NOMO-1 treated with dmso at 0.1 percent for 144 hours (cell line): ENCODE measurements at regions not wholly inside any gene's neighbourhood (a gene's known extent, or its start where the extent isn't known, plus 50 kb on each side); places are given as distances from the start of the nearest gene placed in this dataset.

Source experiments
- DNase-seq: peaks from one replicate; lab custom pipeline; 2025; ENCODE audit not compliant: unreplicated experiment; lab: John Stamatoyannopoulos, UW

DNA sequence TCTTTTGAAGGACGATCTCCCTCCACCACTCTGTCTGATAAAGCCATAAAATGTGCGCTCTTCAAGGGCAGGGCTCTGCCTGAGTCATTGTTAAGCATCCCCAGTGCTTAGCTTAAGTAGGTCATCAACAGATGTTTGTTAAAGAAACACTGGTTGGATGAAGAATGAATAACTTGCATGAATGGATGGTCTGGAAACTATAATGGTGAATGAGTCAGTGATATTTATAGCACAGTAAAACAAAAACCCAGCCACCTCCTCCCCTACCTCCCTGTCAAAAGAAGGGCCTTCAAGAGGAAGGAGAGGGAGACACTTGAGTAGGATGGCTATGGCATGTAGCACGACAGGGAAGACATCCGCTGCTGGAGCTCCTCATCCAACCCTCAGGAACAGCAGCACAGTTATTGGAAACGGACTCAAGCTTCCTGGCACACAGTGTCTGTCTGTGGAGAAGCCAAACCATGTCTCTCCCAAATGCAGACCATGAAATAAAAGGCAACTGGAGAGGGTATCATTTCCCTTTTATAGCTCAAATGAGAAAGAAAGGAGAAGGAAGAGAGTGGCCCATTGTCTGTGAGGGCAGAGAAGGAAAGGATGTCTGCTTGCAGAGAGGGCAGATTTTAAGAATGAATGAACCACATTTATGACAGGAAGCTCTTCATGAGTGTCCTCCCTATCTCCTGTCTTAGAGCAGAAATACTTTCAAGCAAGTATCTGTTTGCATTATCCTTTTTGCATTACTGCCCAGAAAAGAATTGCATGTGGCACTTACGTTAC, 183.5 kb upstream of the UBL3 start:
- DNase-seq: peak; percentile 18

DNA sequence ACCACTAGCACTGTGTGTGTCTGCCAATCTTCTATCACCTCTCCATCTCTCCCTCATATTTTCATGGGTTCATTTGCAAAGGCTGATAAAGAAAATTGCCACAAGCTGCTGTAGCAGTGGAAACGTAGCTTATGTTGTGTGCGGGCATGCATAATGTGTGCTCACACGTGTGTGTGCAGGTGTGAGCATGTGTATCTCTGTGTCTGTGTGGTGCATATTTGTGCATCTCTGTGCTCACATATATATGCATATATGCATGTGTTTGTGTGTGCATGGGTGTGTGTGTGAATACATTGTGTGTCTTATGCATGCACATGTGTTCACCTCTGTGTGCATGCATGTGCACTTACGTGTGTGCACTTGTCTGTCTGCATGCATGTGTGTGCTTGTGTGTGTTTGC, 181.8 kb upstream of the UBL3 start:
- no peak for DNase-seq

DNA sequence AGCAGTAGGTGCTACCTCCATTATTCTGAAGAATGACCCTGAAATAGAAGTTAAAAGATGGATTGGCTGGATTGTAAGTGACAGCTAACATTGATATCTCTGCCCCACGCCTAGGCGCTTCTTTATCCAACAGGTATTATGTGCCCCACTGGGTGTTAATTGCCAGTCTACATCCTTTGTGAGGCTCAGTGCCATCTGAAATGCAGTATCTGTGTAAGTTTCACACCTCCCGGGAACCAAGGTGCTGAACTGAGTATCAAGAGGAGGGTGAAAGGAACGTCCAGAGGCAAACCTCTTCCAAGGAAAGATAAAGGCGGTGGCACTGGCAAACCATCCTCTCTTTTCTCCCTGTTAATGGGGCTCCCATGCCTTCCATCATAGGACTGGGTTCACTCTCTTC, 181.1 kb upstream of the UBL3 start:
- DNase-seq: no peak

DNA sequence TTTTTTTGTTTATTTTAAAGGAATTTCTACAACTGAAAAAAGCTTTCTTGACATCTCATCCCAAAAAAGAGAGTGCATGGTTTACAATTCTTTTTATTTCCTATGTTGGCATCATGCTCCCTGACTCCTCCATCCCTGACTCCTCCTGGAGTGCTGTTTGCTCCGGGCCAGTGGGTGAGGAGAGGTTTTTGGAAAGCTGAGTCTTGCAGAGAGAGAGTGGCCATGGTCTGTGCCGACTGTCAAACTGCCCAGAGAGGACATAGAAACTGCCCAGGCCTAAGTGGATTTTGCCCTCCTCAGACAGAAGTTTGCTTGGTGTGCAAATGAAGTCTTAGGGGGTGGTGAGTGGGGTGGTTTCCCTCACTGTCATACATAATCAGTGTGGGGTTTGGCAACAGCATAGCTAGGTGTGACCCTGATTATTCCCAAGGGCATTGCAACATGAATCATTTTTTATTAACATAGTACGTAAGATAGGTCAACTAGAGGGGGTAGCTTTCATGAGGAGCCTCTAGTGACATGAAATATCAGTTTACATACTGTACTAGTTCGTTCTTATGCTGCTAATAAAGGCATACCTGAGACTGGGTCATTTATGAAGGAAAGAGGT, 179.8 kb upstream of the UBL3 start:
- no peak for DNase-seq

DNA sequence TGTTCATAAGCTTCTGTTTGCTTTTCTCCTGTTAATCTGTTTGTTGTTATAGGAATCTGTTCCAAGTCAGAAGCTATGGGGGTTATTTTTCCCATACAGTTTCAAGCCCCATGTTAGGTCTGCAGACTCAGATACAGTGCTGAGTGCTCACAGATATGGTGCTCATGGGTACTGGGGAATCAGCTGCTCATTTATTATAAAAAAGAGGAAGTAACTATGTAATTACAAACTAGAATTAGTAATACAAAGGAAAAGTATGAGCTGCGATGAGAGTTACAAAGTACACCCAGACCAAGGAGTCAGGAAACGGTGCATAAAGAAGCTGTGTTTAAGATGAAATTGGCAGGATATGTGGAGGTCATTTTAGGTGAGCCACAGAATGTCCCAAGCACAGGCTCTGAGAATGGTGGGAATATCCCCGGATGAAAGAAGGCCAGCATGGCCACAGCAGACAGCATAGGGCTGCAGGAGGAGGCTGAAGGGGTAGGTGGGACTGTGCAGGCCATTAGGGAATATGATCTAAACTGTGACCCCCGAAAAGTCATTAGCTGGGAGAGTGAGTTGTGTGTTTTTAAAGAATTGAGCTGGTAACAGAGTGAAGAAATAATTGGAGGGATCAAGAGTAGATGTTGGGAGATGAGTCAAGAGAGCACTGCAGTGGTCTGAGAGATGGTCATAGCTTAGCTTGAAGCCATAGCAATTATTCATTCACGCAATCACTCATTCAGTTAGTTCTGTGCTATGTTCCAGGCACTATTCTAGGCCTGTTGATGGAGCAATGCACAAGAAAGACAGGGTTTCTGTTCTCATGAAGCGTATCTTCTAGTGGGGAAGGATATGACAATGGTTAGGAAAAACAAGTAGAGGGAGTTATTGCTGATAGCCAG, 177.4 kb upstream of the UBL3 start:
- no peak for DNase-seq

DNA sequence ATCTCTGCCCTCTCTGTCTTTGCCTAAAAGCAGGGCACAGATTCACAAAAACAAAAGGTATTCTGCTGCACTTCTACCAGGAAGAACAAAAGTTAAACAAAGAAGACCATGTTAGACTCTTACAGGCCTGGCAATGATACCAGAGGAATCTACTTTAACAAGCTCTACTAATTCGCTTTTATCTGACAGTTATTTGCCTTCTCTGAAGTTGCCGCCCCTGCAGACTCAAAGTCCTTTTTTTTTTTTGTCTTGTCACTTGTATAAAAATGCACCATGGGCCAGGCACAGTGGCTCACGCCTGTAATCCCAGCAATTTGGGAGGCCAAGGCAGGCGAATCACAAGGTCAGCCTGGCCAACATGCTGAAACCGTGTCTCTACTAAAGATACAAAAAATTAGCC, 176.5 kb upstream of the UBL3 start:
- no peak for DNase-seq

DNA sequence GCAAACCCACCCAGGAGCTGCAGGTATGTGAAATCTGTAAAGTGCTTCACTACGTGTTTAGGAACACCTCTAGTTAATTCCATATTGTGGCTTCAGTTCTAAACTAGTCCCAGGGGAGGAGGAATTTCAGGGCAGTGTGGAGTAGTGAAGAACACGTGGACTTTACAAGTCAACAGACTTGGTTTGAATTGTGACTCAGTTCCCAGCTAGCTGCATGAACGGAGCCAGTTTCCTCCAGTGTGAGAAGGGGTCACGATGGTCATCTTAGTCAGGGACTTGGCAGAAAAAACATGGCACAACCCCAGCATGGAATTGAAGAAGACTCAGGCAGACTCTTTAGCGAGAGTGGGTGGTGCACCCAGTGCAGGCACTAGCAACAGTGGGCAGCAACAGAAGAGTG, 175.7 kb upstream of the UBL3 start:
- DNase-seq: no peak

DNA sequence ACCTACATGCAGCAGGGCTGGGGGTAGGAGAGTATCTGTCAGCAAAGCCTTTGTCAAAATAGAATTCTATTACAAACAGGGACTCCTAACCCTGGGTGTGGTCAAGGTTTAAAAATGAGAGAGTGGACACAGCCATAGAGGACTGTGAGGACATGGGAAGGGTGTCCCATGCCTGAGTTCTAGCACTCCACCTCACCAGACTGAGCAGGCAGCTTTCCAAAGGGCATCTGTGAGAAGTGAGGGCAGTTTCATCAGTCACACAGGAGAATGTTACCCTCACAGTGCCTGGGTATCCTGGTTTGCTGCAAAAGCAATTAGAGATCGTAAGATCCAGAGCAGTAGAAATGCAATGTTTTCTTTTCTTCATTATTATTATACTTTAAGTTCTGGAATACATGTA, 174.9 kb upstream of the UBL3 start:
- no peak for DNase-seq

DNA sequence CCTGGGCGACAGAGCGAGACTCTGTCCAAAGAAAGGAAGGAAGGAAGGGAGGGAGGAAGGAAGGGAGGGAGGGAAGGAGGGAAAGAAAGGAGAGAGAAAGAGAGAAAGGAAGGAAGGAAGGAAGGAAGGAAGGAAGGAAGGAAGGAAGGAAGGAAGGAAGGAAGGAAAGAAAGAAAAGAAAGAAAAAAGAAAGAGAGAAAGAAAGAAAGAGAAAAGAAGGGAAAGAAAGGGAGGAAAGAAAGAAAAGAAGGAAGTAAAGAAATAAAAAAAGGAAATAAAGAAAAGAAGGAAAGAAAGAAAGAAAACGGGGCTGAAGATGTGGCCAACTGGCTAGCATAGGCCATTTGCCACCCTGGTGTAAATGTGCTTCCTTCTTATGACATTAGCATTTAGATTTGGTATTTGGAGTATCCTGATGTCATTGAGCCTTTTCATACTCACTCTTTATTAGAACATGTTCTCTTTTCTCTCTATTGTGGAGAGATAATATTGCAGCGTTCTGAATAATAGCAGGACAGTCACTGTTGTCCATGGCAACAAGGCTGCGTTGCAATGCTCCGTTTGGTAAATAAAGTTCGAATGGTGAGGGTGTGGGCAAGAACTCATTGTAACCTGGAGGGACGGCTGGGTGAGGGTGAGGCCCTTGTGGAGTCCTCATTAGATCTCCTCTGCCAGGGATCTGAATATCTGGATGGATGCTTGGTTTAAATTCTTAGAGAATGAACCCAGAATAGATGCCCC, 173.9 kb upstream of the UBL3 start:
- DNase-seq: no peak

DNA sequence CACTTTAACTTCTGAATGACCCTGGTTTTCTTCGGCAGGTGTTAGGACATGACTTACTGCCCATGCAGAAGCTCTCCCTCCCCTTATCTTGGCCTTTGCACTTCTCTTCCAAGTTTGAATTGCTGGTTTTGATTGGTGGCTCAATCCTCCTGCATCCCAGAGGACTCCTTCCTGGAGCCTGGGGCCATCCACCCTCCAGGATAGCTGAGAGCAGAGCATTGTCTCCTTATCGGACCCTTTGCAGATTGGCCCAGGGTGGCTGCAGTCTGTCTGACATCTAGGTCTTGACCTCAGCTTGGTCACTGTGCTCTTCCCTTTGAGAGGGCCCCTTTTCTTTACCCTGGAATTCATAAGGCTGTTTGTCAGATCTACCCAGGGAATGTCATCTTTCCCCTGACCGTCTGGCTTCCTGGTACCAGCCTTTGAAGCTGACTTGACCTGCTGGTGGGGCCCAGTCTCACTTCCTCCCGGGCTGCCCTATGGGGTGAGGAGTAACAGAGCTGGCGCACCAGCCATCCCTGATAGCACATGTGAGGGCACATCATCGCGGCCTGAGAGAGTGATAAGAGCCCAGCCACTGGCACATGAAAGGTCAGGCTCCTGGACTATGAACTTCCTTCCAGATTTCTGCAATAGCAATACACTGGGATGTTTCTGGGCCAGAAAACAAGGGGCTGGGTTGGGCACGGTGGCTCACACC, 172.9 kb upstream of the UBL3 start:
- DNase-seq: no peak

DNA sequence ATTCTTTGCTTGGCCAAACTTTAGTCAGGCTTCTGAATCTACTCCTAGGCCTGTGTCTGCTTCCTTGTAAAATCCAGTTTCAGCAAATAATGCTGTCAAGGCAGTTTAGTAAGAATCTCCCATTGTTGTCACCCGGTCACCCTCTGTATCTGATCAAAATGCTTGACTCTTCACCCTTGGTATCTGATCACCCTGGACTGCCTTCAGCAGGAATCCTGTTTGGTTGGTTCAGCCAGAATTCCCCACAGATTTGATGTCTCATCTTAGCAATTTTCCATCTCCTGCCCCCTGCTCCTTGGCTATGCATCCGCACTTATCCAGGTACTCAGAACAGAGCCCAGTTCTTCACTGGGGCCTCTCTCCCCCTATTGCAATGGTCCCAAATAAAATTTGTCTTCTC, 172.4 kb upstream of the UBL3 start:
- no peak for DNase-seq

DNA sequence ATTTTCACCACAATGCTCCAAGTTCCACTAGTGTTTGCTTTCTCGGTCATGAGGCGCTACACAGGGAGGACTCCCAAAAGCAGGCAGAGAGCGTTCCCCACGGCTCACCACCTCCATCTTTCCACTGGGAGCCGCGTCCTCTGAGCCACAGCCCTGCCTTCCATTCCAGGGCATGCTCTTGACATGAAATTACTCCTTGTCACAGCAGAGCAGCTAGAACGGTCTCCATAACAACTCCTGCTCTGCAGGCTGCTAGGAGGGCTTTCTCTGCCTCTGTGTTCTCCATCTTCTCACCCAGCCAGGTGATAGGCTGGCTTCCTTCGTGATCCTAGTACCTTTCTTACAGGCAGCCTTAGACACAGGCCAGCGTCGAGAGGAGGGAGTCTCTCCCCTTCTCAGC, 171.8 kb upstream of the UBL3 start:
- no peak for DNase-seq

DNA sequence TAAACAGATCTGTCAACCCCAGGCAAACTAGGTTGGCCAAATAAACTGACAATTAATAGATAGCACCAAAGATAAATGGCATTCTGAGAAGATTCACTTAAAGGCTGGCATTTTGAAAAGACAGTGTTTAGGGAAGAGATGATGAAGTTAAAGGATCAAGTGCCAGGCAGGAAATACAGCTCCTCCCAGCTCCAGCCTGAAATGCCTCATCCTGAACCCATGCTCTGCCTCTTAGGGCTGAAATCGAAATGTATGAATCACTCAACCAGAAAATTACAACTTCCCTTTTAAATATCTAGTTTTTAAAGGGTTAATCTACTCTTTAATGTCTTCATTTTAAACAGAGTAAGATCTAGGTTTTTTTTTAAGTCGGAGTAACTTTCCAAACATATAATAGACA, 171.2 kb upstream of the UBL3 start:
- no peak for DNase-seq

DNA sequence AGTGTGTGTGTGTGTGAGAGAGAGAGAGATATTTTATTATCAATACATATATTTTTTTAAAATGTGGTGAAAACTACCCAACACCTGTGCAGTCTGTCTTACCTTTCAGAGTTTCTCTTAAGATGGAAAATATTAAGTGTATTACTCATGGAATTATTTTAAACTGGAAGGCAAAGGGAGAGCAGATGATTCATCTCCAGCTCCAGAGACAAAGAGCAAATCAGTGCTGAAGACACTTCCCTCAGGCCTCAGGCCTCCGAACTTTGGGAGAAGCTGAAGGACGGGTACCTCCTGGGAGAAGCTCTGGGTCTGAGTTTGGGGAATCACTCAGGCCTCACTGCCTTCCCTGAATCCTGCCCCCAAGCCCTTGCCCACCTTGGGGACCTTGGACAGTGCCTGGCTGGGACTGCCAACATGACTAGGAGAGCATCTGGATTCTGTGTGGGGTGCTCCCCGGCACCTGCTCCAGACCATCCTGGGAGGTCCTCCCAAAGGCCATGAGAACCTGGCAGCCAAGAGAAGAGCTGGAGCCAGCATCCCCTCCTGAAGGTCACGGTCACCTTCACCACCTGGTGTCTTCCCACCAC, 170.4 kb upstream of the UBL3 start:
- DNase-seq: no peak

DNA sequence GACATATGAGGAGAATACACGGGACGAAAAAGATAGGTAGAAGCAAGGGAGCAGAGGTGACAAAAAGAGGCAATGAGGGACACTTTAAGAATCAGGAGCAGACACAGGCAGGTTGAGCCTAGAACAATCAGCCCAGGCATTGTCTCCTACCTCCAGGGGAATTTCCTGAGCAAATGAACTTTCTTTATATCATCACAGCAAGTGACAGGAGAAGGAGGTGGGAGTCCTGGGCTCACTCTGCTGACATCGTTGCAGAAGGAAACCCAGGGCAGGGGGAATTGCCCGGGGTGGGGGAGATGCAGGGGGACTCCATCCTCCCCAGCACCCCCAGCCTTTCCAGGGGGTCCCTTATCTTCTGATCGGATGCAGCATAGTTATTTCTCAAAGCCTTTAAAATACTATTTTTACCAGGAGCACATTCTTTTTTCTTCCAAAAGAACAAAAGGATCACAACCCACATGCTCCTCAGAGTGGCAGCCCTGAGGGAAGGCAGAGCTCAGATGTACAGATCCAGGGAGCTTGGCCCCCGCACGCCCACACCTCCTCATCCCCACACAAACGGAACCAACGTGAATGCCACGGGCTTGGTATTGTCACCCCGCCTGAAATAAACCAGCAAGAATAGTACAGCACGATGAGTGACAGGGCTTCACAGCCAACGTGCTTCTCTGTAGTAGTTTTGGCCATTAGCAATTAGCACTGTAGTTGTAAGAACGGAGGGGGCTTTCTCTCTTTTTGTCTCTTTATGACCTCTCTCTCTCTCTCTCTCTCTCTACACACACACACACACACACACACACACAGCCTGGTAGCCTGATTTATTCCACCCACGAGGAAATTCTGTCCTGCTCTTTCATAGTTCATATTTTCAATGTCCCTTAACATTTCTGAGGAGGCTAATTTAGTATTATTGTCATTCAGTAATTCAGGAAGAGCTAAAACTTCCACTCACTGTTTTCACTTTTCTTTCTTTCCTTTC, 169.5 kb upstream of the UBL3 start:
- DNase-seq: no peak

DNA sequence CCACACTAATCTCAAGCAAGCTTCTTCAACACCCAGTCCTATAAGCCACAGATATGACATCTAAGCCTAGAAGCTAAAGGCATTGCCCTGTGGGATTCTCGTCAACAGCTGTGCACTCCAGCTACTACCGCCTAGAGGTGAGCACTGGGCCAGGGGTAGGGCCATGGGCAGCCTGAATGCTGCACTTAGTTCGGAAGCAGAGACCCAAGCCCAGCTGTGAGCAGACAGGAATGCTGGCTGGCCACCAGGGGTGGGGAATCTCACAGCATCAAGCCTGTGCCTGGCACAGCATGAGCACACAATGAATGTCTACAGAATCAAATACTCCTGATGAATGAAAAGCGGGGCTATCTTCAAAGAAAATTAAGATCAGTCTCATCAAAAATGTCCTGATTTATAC, 167.5 kb upstream of the UBL3 start:
- DNase-seq: no peak

DNA sequence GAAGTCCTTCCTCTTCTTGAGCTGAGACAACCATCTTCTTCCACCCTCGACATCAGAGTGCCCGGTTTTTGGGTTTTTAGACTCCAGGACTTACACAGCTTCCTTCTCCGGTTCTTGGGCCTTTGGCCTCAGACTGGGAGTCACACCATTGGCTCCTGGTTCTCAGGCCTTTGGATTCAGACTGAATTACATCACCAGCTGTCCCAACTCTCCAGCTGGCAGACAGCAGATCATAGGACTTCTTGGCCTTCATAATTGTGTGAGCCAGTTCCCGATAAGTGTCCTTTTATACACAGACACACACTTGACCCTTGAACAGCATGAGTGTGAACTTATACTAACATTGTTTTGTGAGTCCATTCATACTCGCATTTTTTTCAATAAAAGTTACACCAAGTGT, 166.0 kb upstream of the UBL3 start:
- no peak for DNase-seq

DNA sequence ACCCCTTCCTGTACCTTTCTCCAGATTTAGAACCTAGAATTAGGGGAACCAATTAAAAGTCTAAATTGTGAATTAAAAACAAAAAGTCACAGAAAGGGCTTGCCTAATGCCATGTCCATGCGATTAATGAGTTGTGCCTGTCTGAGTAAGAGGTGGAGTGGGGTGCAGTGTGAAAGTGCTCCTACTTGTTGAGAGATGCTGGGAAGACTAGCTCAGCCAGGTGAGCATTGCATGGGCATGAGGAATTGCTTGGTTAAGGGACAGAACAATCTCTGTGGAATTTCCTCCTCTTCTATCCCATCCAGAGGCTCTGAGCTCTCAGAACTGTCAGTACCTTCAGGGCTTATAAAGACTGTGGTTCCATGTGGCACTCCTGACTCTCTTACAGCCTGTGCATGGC, 159.0 kb upstream of the UBL3 start:
- DNase-seq: no peak

DNA sequence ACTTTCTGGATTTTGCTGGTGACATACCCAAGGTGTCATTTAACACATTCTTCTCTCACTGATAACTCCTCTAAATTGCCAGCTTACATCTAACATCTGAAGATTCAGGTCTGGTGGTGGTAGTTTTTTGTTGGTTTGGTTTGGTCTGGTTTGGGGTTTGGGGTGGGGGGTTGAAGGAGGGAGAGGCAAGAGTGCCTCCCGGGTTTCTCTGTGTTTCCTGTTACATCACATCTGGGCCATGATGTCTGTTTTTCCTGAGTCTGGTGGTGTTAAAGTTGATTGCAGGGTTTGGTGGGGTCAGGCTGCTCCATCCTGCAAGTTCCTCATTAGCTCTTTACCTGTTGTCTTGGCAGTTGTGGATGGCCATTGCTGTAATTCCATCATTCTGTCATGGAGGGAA, 155.8 kb upstream of the UBL3 start:
- DNase-seq: no peak
